ENCODE measurements at regions not wholly inside any gene's neighbourhood (a gene's known extent, or its start where the extent isn't known, plus 50 kb on each side); places are given as distances from the start of the nearest gene placed in this dataset.
"Not testable (repeated sequence)": the region's sequence is repeated elsewhere in the genome, so short reads cannot be mapped to it uniquely, and the experiment has no call there.

DNA sequence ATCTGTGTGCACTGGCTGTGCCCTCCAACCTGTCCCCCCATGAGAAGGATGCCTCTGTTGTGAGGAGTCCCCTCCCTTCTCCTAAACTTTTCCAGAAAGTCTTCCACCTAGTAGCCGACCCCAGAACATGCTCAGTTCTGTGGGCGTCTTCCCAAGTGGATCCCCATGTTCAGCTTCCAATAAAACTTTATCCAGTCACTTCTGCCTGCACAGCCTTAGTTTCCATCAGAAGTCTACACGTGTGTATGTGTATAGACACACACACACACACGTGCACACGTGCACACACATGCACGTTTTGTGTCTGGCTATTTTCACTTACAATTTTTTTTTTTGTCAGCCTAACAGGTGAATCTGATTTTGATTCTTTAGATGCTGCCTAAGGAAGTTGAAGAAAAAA, 115.1 kb downstream of the RTP5 start:
- no peaks in the 10 kb centered on the region for H3K9me3 ChIP-seq (ENCODE audit: control insufficient read depth, low read length)
- H3K4me1 ChIP-seq (ENCODE audit: control insufficient read depth, insufficient read depth, low read length), result no peaks in the 10 kb centered on the region
- Mint-ChIP-seq H3K36me3 (ENCODE audit: low read depth) (no peaks in the 10 kb centered on the region), H3K4me3 (no peak overlapping the region), H3K9me3 (peaks cover 9% of the 10 kb centered on the region), H3K27me3 (ENCODE audit: insufficient read depth) (peaks cover 7% of the 10 kb centered on the region), H3K4me1 (no peaks in the 10 kb centered on the region), H3K27ac (no peak overlapping the region)
- TF ChIP-seq CTCF (conservative IDR thresholded peaks at IDR 0.05), result no peak
- 83 to 96% methylated on average over 4 to 6 of the region's 6 CpGs for WGBS, 2 experiments (ENCODE audit: insufficient coverage in 1 of 2, insufficient read length in 1 of 2)
- H3K36me3 ChIP-seq (ENCODE audit: control insufficient read depth, insufficient read depth, low read length), result no peaks in the 10 kb centered on the region
- no peak overlapping the region for H3K27ac ChIP-seq (ENCODE audit: low read depth, low read length)
- no peak for DNase-seq
- no peak overlapping the region for H3K9ac ChIP-seq (ENCODE audit: extremely low read depth, low read length, poor library complexity, severe bottlenecking)
- H3K4me3 ChIP-seq (ENCODE audit: low read length), result no peak overlapping the region
- no peaks in the 10 kb centered on the region for H3K27me3 ChIP-seq (ENCODE audit: control insufficient read depth, insufficient read depth, low read length, poor library complexity, severe bottlenecking)

- not testable (repeated sequence) for H3K27me3 Mint-ChIP-seq (ENCODE audit: insufficient read depth); H3K27ac ChIP-seq (ENCODE audit: low read depth, low read length); H3K36me3 ChIP-seq (ENCODE audit: control insufficient read depth, insufficient read depth, low read length); H3K9ac ChIP-seq (ENCODE audit: extremely low read depth, low read length, poor library complexity, severe bottlenecking); H3K27me3 ChIP-seq (ENCODE audit: control insufficient read depth, insufficient read depth, low read length, poor library complexity, severe bottlenecking); H3K36me3 Mint-ChIP-seq (ENCODE audit: low read depth); H3K4me1 ChIP-seq (ENCODE audit: control insufficient read depth, insufficient read depth, low read length); H3K4me1 Mint-ChIP-seq; H3K4me3 ChIP-seq (ENCODE audit: low read length); H3K4me3 Mint-ChIP-seq; H3K27ac Mint-ChIP-seq; H3K9me3 ChIP-seq (ENCODE audit: control insufficient read depth, low read length)
- H3K9me3 Mint-ChIP-seq, result peaks cover 11% of the 10 kb centered on the region
- WGBS, 2 experiments (ENCODE audit: insufficient coverage in 1 of 2, insufficient read length in 1 of 2), result 85% methylated on average over 21 to 46 of the region's 46 CpGs
- DNase-seq, result peak; percentile 12
These were observed 115.8 kb downstream of the RTP5 start for GRCh38 chr2:241985161-241985985.

DNA sequence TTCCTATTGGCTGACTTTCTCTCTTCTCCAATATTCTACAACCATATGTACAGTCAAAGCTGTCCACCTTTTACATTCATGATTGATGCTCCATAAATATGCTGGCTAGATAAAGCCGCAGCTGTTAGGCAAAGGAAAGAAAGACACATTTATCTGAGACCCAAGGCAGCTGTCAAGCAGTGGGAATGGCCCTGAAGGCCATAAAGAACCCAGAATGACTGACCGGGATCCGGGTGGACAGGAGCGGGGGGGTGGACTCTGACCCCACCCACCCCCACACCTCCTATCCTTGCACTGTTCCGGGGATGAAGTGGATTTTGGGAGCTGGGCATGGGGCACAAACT, 116.4 kb downstream of the RTP5 start:
- H3K4me3 ChIP-seq (ENCODE audit: low read length), result no peak overlapping the region
- Mint-ChIP-seq H3K9me3 (peaks cover 16% of the 10 kb centered on the region), H3K27me3 (ENCODE audit: insufficient read depth) (peaks cover 7% of the 10 kb centered on the region), H3K4me1 (no peaks in the 10 kb centered on the region), H3K4me3 (no peak overlapping the region), H3K36me3 (ENCODE audit: low read depth) (no peaks in the 10 kb centered on the region), H3K27ac (no peak overlapping the region)
- no peak overlapping the region for H3K27ac ChIP-seq (ENCODE audit: low read depth, low read length)
- no peak overlapping the region for H3K9ac ChIP-seq (ENCODE audit: extremely low read depth, low read length, poor library complexity, severe bottlenecking)
- no peak for TF ChIP-seq CTCF (conservative IDR thresholded peaks at IDR 0.05)
- no peak for DNase-seq
- no peaks in the 10 kb centered on the region for H3K9me3 ChIP-seq (ENCODE audit: control insufficient read depth, low read length)
- H3K27me3 ChIP-seq (ENCODE audit: control insufficient read depth, insufficient read depth, low read length, poor library complexity, severe bottlenecking), result no peaks in the 10 kb centered on the region
- H3K36me3 ChIP-seq (ENCODE audit: control insufficient read depth, insufficient read depth, low read length), result no peaks in the 10 kb centered on the region
- 71 to 92% methylated on average over 1 to 5 of the region's 5 CpGs for WGBS, 2 experiments (ENCODE audit: insufficient coverage in 1 of 2, insufficient read length in 1 of 2)
- H3K4me1 ChIP-seq (ENCODE audit: control insufficient read depth, insufficient read depth, low read length), result no peaks in the 10 kb centered on the region

Measured in endodermal cell (in vitro differentiated cells).